Peyer's patch (tissue), 4 donors: ENCODE measurements at regions not wholly inside any gene's neighbourhood (a gene's known extent, or its start where the extent isn't known, plus 50 kb on each side); places are given as distances from the start of the nearest gene placed in this dataset.

Experiments used
- CTCF ChIP-seq, 6 experiments: fragments of 450-650 bp in 4 of 6; fragments of 200-600 bp in 2 of 6; sonication (generic) in 1 of 6; IDR thresholded peaks; one replicate each; pipeline ENCODE4 v1.5.1; 2017 to 2019; ENCODE audit warnings: antibody characterized with exemption in 6 of 6, mild to moderate bottlenecking in 3 of 6, moderate library complexity in 1 of 6
- POLR2A ChIP-seq, 2 donors: fragments of 450-650 bp; IDR thresholded peaks; one replicate each; pipeline ENCODE4 v1.5.1; 2017; ENCODE audit warnings: antibody characterized with exemption in 2 of 2, mild to moderate bottlenecking in 2 of 2, moderate library complexity in 2 of 2

- no peak for TF ChIP-seq CTCF (IDR thresholded peaks at IDR 0.05)
- no peak for TF ChIP-seq POLR2A (IDR thresholded peaks at IDR 0.05)
Observed at GRCh38 chr19:24033963-24034342, 53.0 kb upstream of the ZNF254 start.
